ENCODE measurements at regions not wholly inside any gene's neighbourhood (a gene's known extent, or its start where the extent isn't known, plus 50 kb on each side); places are given as distances from the start of the nearest gene placed in this dataset.

DNA sequence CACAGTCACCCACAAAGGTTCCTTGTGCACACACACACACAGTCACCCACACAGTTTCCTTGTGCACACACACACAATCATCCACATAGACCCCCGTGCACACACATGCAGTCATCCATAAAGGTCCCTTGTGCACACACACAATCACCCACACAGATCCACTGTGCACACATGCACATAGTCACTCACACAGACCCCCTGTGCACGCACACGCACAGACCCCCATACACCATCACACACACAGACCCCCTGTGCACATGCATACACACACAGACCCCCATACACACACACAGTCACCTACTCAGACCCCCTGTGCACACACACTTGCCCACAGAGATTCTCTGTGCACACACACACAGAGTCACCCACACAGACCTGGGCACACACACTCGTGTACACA lies 107.1 kb downstream of the HSPH1 start:
- TF ChIP-seq GATA2 (IDR thresholded peaks at IDR 0.05; ENCODE audit: low read depth, low read length) (no peak), GATA3 (IDR thresholded peaks at IDR 0.05; ENCODE audit: low read depth, low read length) (no peak)

DNA sequence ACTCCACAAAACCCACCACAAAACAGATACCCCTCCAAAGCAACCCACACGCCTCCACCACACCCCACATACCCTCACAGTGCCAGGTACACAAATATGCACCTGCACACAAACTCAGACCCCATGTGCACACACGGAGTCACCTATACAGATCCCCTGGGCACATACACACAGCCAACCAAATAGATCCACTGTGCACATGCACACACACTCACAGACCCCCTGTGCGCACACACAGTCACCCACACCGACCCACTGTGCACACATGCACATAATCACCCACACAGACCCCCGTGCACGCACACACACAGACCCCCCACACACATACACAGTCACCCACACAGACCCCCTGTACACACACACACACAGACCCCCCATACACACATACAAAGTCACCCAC lies 107.8 kb downstream of the HSPH1 start:
- TF ChIP-seq GATA3 (IDR thresholded peaks at IDR 0.05; ENCODE audit: low read depth, low read length): no peak
- TF ChIP-seq GATA2 (IDR thresholded peaks at IDR 0.05; ENCODE audit: low read depth, low read length): no peak

GRCh38 chr13:31053091-31053490 lies 108.6 kb downstream of the HSPH1 start:
- TF ChIP-seq GATA3 (IDR thresholded peaks at IDR 0.05; ENCODE audit: low read depth, low read length): no peak
- TF ChIP-seq GATA2 (IDR thresholded peaks at IDR 0.05; ENCODE audit: low read depth, low read length): no peak

DNA sequence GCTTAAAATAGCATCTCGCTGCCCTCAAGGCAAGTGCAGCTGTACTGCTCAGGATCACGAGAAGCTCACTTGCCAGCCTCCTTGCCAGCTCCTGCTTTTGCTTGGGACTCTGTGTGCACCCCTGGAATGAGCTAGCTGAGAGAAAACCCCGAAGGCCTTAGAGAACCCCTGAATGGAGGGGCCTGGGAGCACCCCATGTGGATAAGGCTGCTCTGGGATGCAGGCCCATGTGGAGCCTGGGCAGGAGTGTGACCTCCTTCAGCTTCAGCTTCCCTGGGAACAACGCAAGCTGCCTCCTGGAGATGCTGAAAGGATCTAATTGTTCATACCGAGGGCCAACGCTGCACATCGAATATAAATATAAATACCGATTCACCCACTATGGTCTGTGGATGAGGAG lies 109.2 kb downstream of the HSPH1 start:
- TF ChIP-seq GATA3 (IDR thresholded peaks at IDR 0.05; ENCODE audit: low read depth, low read length): no peak
- no peak for TF ChIP-seq GATA2 (IDR thresholded peaks at IDR 0.05; ENCODE audit: low read depth, low read length)

DNA sequence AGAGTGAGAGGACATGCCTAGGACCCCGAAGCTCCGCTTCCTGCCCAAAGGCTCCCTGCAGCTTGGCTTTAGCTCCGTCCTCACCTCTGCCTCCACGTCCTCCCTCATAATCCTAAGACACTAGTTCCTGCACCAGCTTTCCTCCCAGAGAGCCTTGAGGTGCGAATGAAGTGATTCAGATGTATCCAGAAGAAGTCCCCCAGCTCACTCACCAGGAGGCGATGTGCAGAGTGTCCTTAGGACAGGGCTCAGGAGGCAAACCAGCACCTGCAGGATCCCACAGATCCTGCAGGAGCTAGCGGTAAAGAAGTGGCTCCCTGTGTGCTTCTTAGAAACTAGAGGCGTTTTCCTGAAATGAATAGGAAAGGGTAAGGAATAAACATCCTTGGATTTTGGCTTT lies 109.7 kb downstream of the HSPH1 start:
- no peak for TF ChIP-seq GATA2 (IDR thresholded peaks at IDR 0.05; ENCODE audit: low read depth, low read length)
- TF ChIP-seq GATA3 (IDR thresholded peaks at IDR 0.05; ENCODE audit: low read depth, low read length): no peak

- no peak for TF ChIP-seq GATA2 (IDR thresholded peaks at IDR 0.05; ENCODE audit: low read depth, low read length)
- no peak for TF ChIP-seq GATA3 (IDR thresholded peaks at IDR 0.05; ENCODE audit: low read depth, low read length)
Observed at GRCh38 chr13:31050486-31051400, 111.0 kb downstream of the HSPH1 start.

DNA sequence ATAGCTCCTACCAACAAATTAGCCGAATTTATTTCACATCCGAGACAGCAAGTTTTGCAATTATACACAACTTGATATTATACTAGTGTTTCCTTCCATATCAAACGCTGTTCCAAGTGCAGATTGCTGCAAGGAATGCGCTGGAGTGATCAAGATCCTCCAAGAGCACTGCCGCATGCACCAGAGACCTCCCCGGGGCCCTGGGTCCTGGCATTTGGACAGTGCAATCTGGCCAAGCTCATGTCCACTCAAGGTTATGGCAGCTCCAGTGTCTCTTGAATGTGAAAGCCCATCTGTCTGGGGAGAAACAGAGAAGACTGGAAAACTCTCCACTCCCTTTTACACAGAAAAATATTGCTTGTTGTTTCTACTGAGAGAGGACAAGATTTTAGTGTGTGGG lies 111.9 kb downstream of the HSPH1 start:
- TF ChIP-seq GATA3 (IDR thresholded peaks at IDR 0.05; ENCODE audit: low read depth, low read length): no peak
- no peak for TF ChIP-seq GATA2 (IDR thresholded peaks at IDR 0.05; ENCODE audit: low read depth, low read length)

GRCh38 chr13:31049083-31049482 lies 112.6 kb downstream of the HSPH1 start:
- TF ChIP-seq GATA2 (IDR thresholded peaks at IDR 0.05; ENCODE audit: low read depth, low read length): no peak
- TF ChIP-seq GATA3 (IDR thresholded peaks at IDR 0.05; ENCODE audit: low read depth, low read length): no peak

- TF ChIP-seq GATA3 (IDR thresholded peaks at IDR 0.05; ENCODE audit: low read depth, low read length) (no peak), GATA2 (IDR thresholded peaks at IDR 0.05; ENCODE audit: low read depth, low read length) (no peak)
Observed at GRCh38 chr13:31048521-31048920, 113.2 kb downstream of the HSPH1 start.

DNA sequence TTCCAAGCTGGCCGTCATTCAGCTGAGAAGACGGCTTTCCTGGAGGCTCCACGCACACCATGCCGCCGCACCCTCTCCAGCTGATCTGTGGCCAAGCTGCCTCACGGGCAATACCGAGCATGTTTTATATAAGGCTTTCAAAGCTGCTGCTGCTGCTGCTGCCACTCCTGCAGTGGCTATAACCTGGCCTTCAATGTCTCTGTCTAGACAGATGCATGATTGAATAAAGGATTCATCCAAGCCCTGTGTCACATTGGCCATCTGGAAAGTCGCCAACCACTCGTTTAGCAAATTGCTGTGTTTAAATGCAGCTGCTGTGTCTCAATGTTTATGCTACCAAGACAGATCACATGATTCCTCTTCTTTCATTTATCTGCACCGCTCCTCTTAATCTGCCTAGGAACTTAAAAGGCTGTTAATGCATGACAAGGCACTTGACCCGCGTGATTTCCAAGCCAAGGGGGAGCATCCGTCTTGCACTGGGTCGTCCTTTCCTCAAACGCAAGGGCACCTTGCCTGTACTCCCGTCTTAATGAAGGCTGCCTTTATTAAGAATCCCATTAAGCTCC lies 114.3 kb downstream of the TEX26 start:
- TF ChIP-seq GATA3 (IDR thresholded peaks at IDR 0.05; ENCODE audit: low read depth, low read length) (no peak), GATA2 (IDR thresholded peaks at IDR 0.05; ENCODE audit: low read depth, low read length) (0 out of 2 replicates have a peak, but pooled peaks have one; percentile 36)

- TF ChIP-seq GATA2 (IDR thresholded peaks at IDR 0.05; ENCODE audit: low read depth, low read length): no peak
- TF ChIP-seq GATA3 (IDR thresholded peaks at IDR 0.05; ENCODE audit: low read depth, low read length): no peak
Observed at GRCh38 chr13:31045286-31046081, 113.0 kb downstream of the TEX26 start.

DNA sequence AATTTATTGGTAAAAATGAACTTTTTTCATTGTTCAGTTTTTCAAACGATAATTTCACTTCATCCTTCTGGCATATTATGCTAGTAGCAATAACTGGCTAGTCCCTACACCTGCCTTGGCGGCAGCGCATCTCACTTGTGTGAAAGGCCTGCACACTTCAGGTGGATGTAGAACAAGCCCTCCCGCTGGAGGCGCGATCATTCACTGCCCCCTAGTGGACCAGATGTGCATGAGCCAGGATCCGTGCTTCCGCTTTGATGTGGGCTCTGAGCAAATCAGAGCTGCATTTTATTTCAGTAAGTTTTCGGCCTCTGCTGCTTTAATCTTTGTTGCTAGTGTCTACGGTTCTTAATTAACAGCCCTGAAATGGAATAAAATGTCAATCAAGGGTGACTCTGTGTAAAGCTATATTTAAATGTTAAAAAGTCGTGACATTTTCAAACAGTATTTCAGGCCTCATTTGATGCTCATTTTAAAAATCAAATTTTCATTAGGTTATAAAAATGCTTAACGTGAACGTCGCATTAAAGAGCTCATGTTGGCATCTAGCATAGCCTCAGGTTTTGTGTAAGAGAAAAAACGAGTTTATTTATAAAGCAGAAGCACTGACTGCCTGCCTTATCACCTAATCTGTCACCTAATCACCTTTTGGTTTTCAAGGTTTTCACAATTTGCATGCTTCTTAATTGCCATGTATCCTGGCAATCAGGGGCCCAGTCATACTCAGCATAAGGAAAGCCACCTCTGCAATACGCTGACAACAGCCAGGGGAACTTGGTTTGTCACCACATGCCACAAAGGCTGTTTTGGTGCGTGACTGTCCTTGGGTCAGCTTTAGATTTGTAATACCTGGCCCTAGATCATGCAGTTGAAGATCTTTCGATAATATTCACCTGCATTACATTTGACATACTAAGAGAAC lies 112.2 kb downstream of the TEX26 start:
- no peak for TF ChIP-seq GATA2 (IDR thresholded peaks at IDR 0.05; ENCODE audit: low read depth, low read length)
- no peak for TF ChIP-seq GATA3 (IDR thresholded peaks at IDR 0.05; ENCODE audit: low read depth, low read length)

DNA sequence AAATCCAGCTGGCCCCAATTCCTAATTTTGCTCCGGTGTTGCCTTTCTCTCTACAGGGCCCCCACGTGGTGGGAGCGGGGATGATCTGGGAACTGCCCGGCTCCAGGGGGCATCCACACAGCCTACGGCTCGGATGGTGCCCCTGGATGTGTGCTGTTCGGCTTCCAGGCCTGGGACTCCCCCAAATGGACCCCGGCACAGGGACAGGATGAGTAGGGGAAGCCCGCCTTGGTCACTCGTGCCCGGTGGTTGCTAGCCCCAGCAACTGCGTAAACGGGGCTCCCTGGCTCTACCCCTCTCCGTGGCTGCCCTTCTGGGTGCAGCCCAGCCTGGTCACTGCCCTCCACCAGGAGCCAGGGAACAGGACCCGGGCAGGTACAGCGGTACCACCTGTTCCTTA lies 111.5 kb downstream of the TEX26 start:
- TF ChIP-seq GATA3 (IDR thresholded peaks at IDR 0.05; ENCODE audit: low read depth, low read length): no peak
- no peak for TF ChIP-seq GATA2 (IDR thresholded peaks at IDR 0.05; ENCODE audit: low read depth, low read length)
